C4-2B (cell line): ENCODE measurements at regions not wholly inside any gene's neighbourhood (a gene's known extent, or its start where the extent isn't known, plus 50 kb on each side); places are given as distances from the start of the nearest gene placed in this dataset.

Experiments used
- CTCF ChIP-seq: fragments of 450-650 bp; conservative IDR thresholded peaks from 2 replicates; pipeline ENCODE4 v1.5.1; 2017; ENCODE audit warnings: mild to moderate bottlenecking
- ZFX ChIP-seq: fragments of 450-650 bp; IDR thresholded peaks from 2 replicates; pipeline ENCODE4 v1.6.1; 2017

GRCh38 chr2:34161549-34161948 is 562.5 kb upstream of the FAM98A start:
- TF ChIP-seq CTCF (no peak), ZFX (no peak)
